ENCODE measurements at regions not wholly inside any gene's neighbourhood (a gene's known extent, or its start where the extent isn't known, plus 50 kb on each side); places are given as distances from the start of the nearest gene placed in this dataset.

DNA sequence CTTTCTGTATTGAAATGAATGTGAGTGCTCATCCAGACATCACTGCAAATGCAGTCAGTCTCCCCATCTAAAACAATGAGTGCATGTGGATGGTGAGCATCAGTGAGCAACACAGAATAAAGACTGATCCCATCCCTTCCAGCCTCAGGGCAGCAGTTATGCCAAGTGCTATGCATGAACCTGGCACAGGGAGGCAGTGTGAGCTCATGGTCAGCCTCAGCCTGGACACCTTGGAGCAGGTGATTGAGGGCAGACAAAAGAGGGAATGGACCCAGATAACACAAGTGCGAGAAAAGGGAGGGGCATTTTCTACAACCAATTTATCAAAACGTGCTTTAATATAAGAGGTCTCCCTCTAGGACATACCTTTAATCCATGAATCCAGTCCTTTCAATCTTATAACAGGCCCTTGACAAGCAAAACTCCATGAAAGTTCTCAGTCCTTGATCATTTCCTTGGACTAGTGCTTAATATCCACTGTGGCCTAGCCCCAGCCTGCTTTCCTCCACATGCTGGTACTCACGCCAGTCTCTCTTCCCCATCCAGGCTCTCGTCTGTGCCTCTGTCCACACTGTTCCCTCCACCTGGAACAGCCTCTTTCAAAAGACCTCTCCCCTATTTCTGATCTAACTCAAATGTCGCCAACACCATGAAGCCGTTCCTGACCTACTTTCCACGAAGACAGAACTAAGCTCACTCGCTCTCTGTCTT is 50.5 kb upstream of the LRRC55 start:
- H3K4me3 ChIP-seq (ENCODE audit: low read depth, low read length): no peak overlapping the region
- TF ChIP-seq MYC (IDR thresholded peaks at IDR 0.05; ENCODE audit: low read depth, low read length) (no peak), POLR2A (IDR thresholded peaks at IDR 0.05; ENCODE audit: extremely low read depth, insufficient read length) (no peak)
- TF ChIP-seq, protein P1, sequence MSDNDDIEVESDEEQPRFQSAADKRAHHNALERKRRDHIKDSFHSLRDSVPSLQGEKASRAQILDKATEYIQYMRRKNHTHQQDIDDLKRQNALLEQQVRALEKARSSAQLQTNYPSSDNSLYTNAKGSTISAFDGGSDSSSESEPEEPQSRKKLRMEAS (IDR thresholded peaks at IDR 0.05; ENCODE audit: low read depth, low read length): no peak
- TF ChIP-seq, protein P2, sequence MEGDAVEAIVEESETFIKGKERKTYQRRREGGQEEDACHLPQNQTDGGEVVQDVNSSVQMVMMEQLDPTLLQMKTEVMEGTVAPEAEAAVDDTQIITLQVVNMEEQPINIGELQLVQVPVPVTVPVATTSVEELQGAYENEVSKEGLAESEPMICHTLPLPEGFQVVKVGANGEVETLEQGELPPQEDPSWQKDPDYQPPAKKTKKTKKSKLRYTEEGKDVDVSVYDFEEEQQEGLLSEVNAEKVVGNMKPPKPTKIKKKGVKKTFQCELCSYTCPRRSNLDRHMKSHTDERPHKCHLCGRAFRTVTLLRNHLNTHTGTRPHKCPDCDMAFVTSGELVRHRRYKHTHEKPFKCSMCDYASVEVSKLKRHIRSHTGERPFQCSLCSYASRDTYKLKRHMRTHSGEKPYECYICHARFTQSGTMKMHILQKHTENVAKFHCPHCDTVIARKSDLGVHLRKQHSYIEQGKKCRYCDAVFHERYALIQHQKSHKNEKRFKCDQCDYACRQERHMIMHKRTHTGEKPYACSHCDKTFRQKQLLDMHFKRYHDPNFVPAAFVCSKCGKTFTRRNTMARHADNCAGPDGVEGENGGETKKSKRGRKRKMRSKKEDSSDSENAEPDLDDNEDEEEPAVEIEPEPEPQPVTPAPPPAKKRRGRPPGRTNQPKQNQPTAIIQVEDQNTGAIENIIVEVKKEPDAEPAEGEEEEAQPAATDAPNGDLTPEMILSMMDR (IDR thresholded peaks at IDR 0.05; ENCODE audit: low read depth, low read length): peak; percentile 43
- DNase-seq (ENCODE audit: low read depth): peak; percentile 15

All from NB4 (cell line).